ENCODE measurements at regions not wholly inside any gene's neighbourhood (a gene's known extent, or its start where the extent isn't known, plus 50 kb on each side); places are given as distances from the start of the nearest gene placed in this dataset.

- BruUV-seq (replicated peaks), result no TSS peak
- H3K27me3 Mint-ChIP-seq (ENCODE audit: insufficient read depth, unreplicated experiment), result no peaks in the 10 kb centered on the region
- no peak for DNase-seq (ENCODE audit: unreplicated experiment)
- H3K36me3 Mint-ChIP-seq (ENCODE audit: insufficient read depth, unreplicated experiment), result peaks cover 2% of the 10 kb centered on the region
- H3K4me3 Mint-ChIP-seq (ENCODE audit: unreplicated experiment), result no peak overlapping the region
- no peak overlapping the region for H3K27ac Mint-ChIP-seq (ENCODE audit: low read depth, unreplicated experiment)
- H3K9me3 Mint-ChIP-seq (ENCODE audit: unreplicated experiment), result no peaks in the 10 kb centered on the region
- no peaks in the 10 kb centered on the region for H3K4me1 Mint-ChIP-seq (ENCODE audit: insufficient read depth, unreplicated experiment)
- CTCF ChIA-PET, result no interaction called here
- intact Hi-C loops (cut with micrococcal nuclease), result no loop called here
- TF ChIP-seq CTCF (IDR thresholded peaks at IDR 0.05; ENCODE audit: unreplicated experiment), result no peak
- POLR2A ChIA-PET, result no interaction called here
These were observed 210.2 kb upstream of the ADARB2 start for GRCh38 chr10:1947464-1948003.

- H3K27me3 Mint-ChIP-seq (ENCODE audit: insufficient read depth, unreplicated experiment), result no peaks in the 10 kb centered on the region
- H3K9me3 Mint-ChIP-seq (ENCODE audit: unreplicated experiment), result no peaks in the 10 kb centered on the region
- H3K36me3 Mint-ChIP-seq (ENCODE audit: insufficient read depth, unreplicated experiment), result peaks cover 7% of the 10 kb centered on the region
- no peak for TF ChIP-seq CTCF (IDR thresholded peaks at IDR 0.05; ENCODE audit: unreplicated experiment)
- DNase-seq (ENCODE audit: unreplicated experiment), result no peak
- ChIA-PET CTCF (no interaction called here), POLR2A (no interaction called here)
- BruUV-seq (replicated peaks), result no TSS peak
- no peaks in the 10 kb centered on the region for H3K4me1 Mint-ChIP-seq (ENCODE audit: insufficient read depth, unreplicated experiment)
- H3K27ac Mint-ChIP-seq (ENCODE audit: low read depth, unreplicated experiment), result no peak overlapping the region
- intact Hi-C loops (cut with micrococcal nuclease), result no loop called here
- H3K4me3 Mint-ChIP-seq (ENCODE audit: unreplicated experiment), result no peak overlapping the region
These were observed 207.2 kb upstream of the ADARB2 start for GRCh38 chr10:1944487-1944886.

GRCh38 chr10:1942478-1942877, 205.2 kb upstream of the ADARB2 start:
- no TSS peak for BruUV-seq (replicated peaks)
- CTCF ChIA-PET, result no interaction called here
- Mint-ChIP-seq H3K4me1 (ENCODE audit: insufficient read depth, unreplicated experiment) (no peaks in the 10 kb centered on the region), H3K27me3 (ENCODE audit: insufficient read depth, unreplicated experiment) (no peaks in the 10 kb centered on the region), H3K9me3 (ENCODE audit: unreplicated experiment) (no peaks in the 10 kb centered on the region), H3K36me3 (ENCODE audit: insufficient read depth, unreplicated experiment) (peaks cover 12% of the 10 kb centered on the region), H3K27ac (ENCODE audit: low read depth, unreplicated experiment) (no peak overlapping the region), H3K4me3 (ENCODE audit: unreplicated experiment) (no peak overlapping the region)
- no peak for TF ChIP-seq CTCF (IDR thresholded peaks at IDR 0.05; ENCODE audit: unreplicated experiment)
- intact Hi-C loops (cut with micrococcal nuclease), result no loop called here
- POLR2A ChIA-PET, result no interaction called here
- DNase-seq (ENCODE audit: unreplicated experiment), result no peak

GRCh38 chr10:1939016-1939415, 201.7 kb upstream of the ADARB2 start:
- no TSS peak for BruUV-seq (replicated peaks)
- intact Hi-C loops (cut with micrococcal nuclease), result no loop called here
- no peak for DNase-seq (ENCODE audit: unreplicated experiment)
- POLR2A ChIA-PET, result no interaction called here
- CTCF ChIA-PET, result no interaction called here
- Mint-ChIP-seq H3K4me1 (ENCODE audit: insufficient read depth, unreplicated experiment) (no peaks in the 10 kb centered on the region), H3K36me3 (ENCODE audit: insufficient read depth, unreplicated experiment) (peaks cover 12% of the 10 kb centered on the region), H3K27ac (ENCODE audit: low read depth, unreplicated experiment) (no peak overlapping the region), H3K9me3 (ENCODE audit: unreplicated experiment) (no peaks in the 10 kb centered on the region), H3K4me3 (ENCODE audit: unreplicated experiment) (no peak overlapping the region), H3K27me3 (ENCODE audit: insufficient read depth, unreplicated experiment) (no peaks in the 10 kb centered on the region)
- TF ChIP-seq CTCF (IDR thresholded peaks at IDR 0.05; ENCODE audit: unreplicated experiment), result no peak

Data from MCF 10A (cell line).